ENCODE measurements at regions not wholly inside any gene's neighbourhood (a gene's known extent, or its start where the extent isn't known, plus 50 kb on each side); places are given as distances from the start of the nearest gene placed in this dataset.

DNA sequence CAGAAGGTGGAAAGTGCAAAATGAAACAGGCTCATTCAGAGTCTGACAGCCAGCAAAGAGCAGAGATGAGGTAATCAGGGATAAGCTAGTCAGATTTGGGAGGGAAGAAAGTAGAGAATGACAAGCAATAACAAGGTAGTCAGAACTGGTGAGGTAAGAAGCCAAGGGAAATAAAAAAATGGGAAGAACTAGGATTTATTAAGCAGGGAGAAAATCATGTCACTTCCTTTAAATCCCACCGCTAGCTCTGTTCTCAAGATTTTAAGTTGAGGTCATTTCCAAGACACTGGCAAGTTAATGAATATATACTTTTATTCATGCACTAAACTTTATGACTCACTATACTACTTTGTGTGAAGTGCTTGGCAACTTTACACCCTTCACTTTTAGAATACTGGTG, 1106.8 kb downstream of the IGSF11 start:
- DNase-seq: no peak

DNA sequence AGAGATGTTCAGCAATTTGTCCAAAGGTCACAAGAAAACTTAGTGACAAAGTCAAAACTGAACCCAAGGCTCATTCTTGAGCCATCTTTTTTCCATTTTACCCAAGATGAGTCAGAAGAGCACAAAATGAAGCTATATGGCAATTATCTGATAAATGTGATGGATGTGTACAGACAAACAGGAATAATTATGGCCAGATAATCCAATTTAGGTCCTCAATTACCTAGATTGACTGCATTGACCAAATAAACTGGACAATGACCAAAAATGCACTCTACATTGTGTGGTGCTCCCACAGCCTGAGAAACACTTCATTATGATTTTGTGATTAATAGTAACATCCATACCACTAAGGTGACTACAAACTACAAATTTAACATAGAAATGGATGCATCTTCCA, 1105.8 kb downstream of the IGSF11 start:
- no peak for DNase-seq

DNA sequence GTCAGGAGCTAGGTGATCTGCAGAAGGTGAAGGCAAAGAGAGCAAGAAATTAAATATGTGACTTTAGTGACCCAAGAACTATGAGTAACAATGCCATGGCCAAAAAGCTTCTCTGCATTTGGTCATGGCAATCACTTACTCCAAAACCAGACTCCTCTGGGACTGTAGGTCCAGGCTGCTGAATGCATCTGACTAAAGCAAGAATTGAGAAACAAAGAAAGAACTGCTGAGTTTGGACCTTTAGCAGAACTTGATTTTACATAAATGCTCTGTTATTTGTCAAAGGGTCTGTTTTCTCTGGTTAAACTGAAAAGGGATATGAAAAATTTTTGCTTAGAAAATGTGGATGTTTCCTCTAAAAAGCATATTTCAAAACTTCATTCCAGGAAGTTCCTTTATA, 1102.2 kb downstream of the IGSF11 start:
- no peak for DNase-seq

DNA sequence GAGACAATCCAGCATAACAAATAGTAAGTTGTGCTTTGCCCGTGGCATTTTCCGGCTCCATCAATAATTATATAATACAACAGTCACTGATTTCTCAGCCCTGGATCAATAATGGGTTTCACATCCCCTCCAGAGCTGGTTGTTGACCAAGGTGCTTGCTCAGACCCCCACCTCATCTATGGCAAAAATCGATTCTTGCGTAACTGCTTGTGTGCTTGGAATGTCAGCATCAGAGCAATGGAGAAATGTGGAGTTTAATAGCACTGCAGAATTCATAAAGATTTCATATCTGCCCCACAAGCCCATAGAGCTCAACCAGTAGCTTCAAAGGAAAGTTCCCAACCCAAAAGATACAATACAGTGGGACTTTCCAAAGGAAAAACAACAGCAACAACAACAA, 1098.5 kb downstream of the IGSF11 start:
- no peak for DNase-seq

DNA sequence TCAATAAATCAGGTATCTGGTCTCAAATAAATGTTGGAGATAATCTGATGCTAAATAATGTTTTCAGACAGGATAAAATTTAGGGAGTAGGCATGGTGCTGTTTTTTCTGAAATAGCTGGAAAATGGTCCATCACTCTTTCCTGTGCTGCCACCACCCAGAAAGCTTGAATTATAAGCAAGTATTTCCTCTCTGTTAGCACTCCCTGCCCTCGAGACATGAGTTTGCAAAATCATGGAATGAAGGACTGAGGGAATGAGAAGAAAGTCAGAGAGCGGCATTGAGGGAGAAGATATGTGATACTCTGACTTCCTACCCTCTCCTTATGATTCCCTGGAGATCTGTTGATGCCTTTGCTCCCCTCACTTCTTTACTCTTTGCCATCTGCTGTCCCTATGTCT, 1095.7 kb downstream of the IGSF11 start:
- DNase-seq: no peak

DNA sequence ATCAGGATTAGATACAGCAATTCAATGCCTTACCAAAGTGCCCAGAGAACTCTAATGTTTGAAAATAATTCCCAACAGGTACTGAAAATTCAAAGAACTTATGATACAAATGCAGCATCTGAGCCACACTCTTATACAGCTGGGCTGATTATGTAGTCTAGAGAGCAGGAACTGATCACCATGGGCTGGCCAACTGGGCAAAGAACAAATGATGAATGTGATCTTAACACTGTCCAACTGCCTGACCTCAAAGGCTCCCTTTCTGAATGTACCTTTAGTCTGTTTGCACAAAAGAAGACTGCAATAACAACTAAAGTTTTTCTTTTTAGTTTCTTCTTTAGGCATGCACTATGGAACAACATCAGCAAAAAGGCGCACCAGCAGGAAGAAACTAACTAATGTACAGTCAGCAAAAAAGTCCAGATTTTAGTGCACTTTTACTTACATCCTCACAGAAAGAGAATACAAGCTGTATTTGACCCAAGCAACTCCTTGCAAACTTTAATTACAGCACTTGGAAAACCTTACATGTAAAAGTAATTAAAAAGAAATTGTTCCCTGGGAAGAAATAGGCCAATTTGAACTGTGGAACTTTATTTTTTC, 1095.1 kb downstream of the IGSF11 start:
- no peak for DNase-seq

DNA sequence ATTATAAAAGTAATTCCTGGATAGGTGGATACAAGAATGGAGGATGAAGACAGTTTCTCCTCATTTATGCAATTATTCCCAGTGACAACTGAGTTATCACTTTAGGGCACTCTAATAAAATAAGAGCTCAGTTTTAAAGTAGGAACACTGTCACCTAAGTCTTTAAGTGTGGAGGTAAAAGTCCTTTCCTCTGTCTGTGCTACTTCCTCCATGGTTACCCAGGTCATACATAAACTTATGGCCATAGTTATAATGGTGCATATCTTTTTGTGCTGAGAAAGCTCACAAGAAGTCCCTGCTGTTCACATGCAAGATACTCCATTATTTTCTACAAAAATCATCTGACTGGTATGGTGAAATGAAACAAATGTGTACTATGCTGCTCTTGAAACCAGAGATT, 1093.6 kb downstream of the IGSF11 start:
- DNase-seq: no peak

DNA sequence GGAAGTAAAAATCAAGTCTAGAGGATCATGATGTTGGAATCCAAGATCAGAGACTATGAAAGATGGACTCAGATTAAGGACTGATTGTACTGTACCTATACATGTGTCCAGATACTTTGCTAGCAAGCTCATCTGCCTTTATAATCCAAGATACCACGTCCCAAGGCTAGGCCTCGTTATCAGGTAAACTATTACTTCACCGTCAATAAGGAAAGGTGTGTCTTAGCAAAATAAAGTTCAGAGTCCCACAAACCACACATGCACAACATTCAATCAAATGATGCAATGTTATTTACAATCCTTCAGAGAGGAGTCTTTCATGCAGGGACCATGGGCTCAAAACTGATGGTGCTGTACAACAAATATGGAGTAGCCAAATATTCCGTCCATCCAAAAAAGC, 1092.9 kb downstream of the IGSF11 start:
- DNase-seq: no peak

DNA sequence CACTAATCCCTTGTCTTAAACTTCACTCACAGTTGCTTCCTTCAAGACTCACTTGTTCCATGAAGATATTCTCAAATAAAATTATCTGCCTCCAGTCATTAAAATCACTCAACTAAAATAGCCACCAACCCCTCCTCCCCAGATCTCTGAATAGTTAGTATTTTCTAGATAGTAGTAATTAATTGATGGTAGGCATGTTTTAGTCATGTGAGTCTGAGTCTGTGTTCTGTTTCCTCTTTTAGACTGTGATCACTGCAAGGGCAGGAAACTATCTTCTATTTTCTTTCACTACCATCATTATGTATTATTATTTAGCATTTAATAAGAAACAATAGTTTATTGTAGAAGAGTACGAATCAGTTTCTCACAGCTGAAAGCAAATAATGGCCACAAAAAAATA, 1080.5 kb downstream of the IGSF11 start:
- no peak for DNase-seq

DNA sequence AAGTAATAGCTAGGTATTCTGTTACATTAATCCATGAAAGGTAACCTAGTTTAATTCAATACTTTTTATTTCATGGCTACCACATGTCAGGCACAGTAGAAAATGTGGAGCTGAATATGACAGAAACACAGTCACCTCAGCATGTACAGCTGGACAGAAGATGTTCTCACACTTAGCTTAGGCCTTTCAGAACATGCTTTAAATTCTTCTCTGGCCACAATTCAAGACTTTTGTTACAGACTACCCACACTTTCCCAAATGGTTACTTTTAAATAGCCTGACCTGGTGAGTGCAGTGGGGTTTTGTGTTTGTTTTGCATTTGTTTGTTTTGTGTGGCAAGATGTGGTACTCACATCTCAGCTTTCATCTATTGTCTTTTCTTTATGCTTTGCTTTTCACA, 1079.5 kb downstream of the IGSF11 start:
- DNase-seq: no peak

DNA sequence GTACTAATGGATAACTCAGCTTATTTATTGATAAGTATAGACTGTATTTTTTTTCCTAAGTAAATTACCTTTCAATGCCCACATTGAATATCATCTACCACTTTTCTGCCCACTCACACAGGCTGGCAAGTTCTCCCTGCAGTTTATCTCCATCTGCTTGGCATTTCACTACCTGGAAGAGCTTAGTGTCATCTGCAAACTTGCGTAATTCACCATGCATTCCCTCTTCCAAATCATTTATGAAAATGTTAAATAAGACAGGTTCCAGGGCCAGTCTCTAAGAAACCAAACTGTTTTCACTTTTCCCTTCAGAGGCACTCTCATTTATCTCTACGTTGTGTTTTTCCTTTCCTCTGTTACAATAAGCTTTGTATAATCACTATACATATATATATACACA, 1076.6 kb downstream of the IGSF11 start:
- DNase-seq: no peak

DNA sequence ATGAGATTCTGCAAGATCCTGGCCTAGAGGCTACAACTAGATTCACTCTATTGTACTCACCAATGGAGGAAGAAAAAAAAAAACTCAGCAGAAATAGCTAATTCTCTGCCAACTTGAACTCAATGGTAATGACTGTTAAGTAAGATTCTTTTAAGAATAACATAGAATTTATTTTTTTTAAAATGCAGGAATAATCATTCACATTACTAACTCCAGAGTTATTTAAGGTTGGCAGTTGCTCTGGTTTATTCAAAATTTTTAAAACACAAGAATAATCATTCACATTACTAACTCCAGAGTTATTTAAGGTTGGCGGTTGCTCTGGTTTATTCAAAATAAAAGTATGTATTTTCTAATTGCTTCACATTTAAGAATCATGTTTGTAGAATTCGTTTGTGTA, 1071.9 kb downstream of the IGSF11 start:
- no peak for DNase-seq

DNA sequence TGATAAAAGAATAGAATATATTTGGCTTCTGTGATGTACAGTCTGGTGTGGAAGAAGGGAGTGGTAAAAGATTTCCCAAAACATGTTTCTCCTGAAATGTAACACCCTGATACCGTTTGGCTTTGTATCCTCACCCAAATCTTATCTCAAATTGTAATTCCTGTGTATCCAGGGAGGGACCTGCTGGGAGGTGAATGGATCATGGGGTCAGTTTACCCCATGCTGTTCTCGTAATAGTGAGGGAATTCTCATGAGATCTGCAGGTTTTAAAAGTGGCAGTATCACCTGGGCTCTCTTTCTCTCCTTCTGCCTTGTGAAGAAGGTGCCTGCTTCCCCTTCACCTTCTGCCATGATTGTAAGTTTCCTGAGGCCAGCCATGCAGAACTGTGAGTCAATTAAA, 1070.8 kb downstream of the IGSF11 start:
- no peak for DNase-seq

DNA sequence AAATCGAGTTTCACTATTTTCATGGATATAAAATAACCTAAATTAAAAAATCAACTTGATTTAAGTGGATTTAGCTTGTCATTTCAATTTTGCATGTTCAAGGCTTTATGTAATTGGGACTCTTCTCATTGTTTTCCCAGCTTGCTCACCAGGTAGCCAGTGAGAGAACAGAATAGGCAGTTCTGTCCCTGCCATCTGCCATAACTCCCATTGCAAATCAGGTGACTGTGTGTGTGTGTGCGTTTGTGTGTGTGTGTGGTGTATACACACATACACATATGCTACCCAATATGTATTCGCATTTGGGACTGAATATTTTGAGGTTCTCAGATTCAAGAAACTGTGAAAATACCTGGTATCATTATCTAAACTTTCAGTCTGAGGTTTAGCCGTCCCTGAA, 1069.8 kb downstream of the IGSF11 start:
- no peak for DNase-seq

DNA sequence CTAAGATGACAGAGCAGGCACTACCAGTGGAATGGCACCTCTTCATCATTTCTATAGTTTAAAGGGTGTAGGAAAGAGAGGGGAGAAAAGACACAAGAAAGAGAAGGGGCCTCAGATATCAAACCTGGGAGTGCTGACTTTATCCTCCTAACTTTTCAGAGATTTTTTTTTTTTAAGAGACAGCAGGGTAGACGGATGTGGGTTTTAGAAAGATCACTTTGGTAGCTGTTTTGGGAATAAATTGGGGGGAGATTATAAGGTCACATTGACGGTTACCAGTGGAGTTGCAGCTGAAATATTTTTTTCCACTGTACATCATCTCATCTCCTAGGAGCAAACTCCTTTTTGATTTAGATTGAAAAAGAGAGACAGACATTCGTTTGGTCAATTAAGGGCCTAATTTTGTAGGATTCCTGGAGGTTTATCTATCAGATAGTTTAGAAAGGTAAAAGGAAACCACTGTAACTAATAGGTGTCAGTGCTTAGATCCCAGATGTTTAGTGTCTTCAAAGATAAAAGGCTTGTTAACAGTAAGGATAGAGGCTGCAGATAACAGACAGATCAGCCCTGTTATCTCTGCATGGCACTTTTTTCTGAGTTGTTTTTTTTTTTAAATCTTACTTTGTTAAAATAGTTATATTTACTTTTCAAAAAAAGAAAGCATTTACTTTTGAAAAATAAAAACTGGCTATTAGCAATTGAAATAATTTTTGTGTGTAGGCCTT, 1057.0 kb downstream of the IGSF11 start:
- DNase-seq: no peak

DNA sequence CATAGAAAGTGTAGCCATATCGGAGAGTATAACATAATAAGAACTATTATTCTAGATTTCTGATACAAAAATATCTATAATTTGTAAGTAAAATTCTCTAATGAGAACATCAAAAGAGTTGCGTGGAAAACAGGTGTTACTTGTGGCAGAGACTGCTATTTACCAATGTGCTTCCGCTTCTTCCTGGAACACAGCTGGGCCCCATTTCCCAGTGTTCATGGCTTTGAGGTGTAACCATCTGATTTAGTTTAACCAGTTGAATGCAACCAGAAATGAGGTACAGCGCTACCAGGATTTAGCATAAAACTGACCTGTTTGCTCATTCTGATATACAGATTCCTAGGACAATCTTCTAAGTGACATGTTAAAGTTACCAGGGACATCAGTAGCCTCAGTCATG, 1055.2 kb downstream of the IGSF11 start:
- DNase-seq: no peak

DNA sequence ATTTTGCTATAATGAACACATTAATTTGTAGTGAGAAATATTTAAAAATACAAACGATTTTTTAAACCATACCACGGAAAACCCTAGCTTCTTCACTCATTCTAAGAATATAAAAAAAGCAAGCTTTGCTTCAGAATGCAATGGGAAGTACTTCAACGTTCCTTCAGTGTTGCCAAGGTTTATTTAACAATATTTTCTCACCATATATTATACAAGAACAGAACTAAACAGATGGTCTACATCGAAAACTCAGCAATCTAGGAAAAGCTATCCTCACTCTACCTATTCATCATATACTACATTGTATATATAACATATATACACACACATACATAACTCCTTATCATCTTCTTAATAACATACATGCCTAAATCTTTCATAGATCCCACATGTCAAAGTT, 1047.4 kb downstream of the IGSF11 start:
- DNase-seq: no peak

DNA sequence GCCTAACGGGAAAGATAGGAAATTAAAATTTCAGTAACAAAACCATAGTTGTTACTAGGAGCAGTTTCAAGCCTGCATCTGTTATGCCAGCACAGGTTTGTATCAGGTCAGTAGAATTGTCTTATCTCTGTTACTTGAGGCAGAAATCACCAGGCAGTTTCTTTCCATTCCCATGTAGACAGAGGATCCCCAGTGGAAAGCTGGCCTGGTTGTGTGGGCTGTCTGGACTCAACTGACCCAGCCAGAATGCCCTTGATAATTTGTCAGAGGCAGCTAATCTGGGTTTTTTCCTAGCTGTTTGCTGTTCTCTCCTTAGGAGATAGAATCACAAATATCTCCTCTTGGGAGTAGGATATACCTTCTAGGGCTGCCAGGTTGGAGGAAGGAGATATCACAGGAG, 1044.7 kb downstream of the IGSF11 start:
- DNase-seq: no peak

DNA sequence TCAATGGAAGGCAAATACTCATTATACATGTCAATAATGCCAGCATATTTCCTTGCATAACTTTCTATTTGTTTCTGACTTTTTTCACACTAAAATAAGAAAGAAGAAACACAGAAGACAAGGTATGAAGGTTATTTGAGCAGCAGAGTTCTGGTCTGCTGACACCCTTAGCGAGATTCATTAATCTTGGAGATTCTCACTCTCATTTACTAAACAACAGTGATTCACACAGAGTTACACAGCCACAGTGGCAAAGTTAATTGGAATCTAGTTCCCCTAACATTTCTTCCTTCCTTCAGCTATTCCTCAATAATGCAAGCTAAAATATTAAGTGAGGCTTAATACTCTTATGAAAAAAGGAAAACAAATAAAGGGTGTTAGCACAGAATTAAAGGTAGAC, 1044.0 kb downstream of the IGSF11 start:
- DNase-seq: no peak

DNA sequence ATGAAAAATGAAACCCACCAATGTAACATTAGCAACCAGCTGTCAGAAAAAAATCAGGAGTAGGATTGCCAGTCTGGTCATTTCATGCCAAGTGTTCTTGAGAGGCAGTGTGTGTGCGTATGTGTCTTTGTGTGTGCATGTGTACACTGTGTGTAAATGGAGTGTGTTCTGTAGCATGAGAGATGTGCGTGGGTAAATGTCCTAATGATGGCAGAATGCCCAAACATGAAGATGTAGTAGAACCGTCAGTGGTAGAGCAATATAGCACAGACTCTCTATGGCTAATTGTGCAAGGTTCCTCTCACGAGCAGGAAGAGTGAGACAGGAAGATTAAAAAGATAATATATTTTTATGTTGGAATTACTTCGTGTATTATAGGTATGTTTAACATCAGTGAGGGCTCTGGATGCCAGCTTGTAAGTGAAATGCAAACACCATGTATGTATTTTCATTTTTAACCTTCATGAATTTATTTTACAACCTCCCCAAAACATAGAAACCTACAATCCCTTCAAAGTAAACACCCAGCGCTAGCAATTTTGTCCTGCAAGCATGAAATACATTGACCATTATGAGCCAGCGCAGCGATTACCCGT, 1038.7 kb downstream of the IGSF11 start:
- peak; percentile 21 for DNase-seq

DNA sequence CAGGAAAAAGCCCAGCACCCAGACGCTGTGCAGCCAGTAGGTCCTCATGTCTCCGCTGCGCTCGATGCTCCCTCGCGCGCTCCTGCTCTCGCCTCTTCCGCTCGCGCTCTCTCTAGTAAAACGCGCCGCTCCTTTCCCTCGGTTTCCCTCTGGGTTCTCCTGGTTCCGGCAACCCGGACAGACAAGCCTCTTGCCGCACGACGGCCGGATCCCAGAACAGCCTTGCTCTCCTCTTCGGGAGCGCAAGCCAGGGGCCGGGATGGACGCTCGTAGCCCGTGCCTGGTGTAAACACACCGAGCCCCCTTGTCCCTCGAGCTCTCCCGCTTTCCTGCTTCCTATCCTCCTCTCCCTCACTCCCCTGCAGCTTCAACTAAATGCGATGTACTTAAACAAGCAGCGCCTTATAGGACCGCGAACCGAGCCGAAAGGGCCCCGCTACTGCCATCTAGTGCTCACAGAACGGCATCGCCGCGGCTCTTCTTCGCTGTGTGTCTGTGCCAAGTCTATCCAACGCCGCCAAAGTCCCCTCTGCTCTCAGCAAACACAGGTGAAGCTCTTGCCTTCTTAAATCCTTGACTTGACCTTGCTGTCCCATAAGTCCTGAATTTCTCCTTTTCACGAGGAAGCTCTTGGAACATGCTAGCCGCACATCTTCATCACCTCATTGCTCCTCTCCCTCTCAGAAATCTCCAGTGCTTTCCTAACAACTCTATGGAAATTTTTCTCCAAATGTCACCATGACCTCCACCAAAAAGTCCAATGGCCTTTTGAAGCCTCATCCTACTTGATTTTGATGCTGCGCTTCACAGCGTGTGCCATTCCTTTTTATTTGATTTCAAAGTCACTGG, 1037.2 kb downstream of the IGSF11 start:
- DNase-seq: peak; percentile 97

DNA sequence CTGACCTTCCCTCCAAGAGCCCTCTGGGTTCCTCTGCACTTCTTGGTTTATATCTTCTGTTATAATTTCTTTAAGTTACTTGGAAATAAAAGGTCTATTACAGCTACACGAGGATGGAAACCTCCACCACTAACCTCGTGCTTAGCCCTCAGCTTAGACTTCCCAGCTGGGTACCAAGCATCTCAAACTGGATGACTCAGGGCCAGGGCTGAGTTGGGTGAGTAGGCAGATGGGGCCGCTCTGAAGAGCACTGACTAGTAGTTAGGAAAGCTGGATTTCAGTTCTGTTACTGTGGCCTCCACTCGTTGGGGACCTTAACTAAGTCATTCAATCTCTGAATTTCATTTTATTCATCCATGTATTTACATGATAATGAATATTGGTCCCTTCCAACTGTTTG, 1036.6 kb downstream of the IGSF11 start:
- DNase-seq: no peak

DNA sequence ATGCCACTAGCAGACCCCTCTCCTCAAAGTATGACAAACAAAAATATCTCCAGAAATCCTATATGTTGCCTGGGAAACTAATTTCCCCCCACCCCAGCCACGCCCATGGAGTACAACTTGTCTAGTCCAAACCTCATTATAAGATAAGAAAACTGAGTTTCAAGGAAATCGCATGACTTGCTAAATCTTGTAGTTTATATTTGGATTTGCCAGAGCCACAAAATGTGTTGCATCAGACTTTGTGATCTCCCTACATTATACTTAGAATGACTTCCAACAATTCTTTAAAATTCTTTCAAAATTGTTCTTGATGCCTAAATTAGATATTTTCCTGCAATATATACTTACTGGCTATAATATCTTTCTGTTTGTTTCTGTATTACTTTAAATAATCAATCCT, 1034.4 kb downstream of the IGSF11 start:
- DNase-seq: no peak

DNA sequence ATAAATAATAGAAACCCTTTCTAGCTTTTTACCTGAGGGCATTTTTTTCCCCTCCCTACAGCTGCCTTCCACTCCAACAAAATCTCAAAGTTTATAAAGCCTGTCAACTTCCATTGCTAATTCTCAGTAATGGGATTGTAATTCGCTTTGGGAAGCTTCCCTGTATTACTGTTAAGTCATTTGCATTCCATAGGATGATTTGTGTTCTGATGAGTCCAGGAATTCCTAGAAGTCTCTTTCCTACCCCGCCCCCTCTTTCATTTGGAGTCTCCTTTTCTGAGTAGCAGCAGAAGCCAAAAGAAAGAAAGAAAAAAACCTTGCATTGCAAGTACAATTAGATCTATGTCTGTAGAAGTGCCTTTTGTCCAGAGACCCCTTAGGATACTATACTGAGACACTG, 1033.3 kb downstream of the IGSF11 start:
- no peak for DNase-seq
